Mesendoderm (in vitro differentiated cells): ENCODE measurements at regions not wholly inside any gene's neighbourhood (a gene's known extent, or its start where the extent isn't known, plus 50 kb on each side); places are given as distances from the start of the nearest gene placed in this dataset.

Experiments
- DNase-seq: peaks from one replicate; pipeline ENCODE4 v3.0.0; 2013
- H2AK5ac ChIP-seq: 2 replicates; pipeline ENCODE4 v1.6.1; 2013; ENCODE audit warnings: low read length, inconsistent platforms
- H2BK120ac ChIP-seq: 2 replicates; pipeline ENCODE4 v1.6.1; 2013; ENCODE audit warnings: low read depth, mild to moderate bottlenecking, low read length, moderate library complexity, mixed read lengths
- H2BK15ac ChIP-seq: replicated peaks from 2 replicates; pipeline ENCODE4 v1.6.1; 2013; ENCODE audit warnings: low read depth, mild to moderate bottlenecking, moderate library complexity
- H2BK5ac ChIP-seq: 2 replicates; pipeline ENCODE4 v1.6.1; 2013; ENCODE audit warnings: low read length, inconsistent platforms
- H3K18ac ChIP-seq: 2 replicates; pipeline ENCODE4 v1.6.1; 2013; ENCODE audit warnings: mild to moderate bottlenecking, low read length, mixed read lengths
- H3K23ac ChIP-seq: one replicate; pipeline ENCODE4 v1.6.1; 2013; ENCODE audit warnings: low read length
- H3K27ac ChIP-seq: 2 replicates; pipeline ENCODE4 v1.5.1; 2013; ENCODE audit warnings: low read depth, mild to moderate bottlenecking, inconsistent platforms, low read length, moderate library complexity
- H3K27me3 ChIP-seq: 2 replicates; pipeline ENCODE4 v1.6.1; 2013; ENCODE audit warnings: low read length, control low read depth, mild to moderate bottlenecking, inconsistent platforms; ENCODE audit not compliant: insufficient read depth, poor library complexity
- H3K36me3 ChIP-seq: 2 replicates; pipeline ENCODE4 v1.6.1; 2013; ENCODE audit warnings: low read length, inconsistent platforms; ENCODE audit not compliant: control insufficient read depth, insufficient read depth
- H3K4ac ChIP-seq: one replicate; pipeline ENCODE4 v1.6.1; 2013; ENCODE audit warnings: low read depth, mild to moderate bottlenecking, low read length, moderate library complexity
- H3K4me1 ChIP-seq: 2 replicates; pipeline ENCODE4 v1.6.1; 2013; ENCODE audit warnings: low read depth, low read length, inconsistent platforms; ENCODE audit not compliant: control insufficient read depth
- H3K4me2 ChIP-seq: 2 replicates; pipeline ENCODE4 v1.6.1; 2013; ENCODE audit warnings: low read length
- H3K4me3 ChIP-seq: 2 replicates; pipeline ENCODE4 v1.5.1; 2013; ENCODE audit warnings: mild to moderate bottlenecking, low read length
- H3K56ac ChIP-seq: one replicate; pipeline ENCODE4 v1.6.1; 2013; ENCODE audit warnings: low read length
- H3K79me1 ChIP-seq: 2 replicates; pipeline ENCODE4 v1.6.1; 2013; ENCODE audit warnings: low read length, inconsistent platforms
- H3K79me2 ChIP-seq: 2 replicates; pipeline ENCODE4 v1.6.1; 2013; ENCODE audit warnings: mild to moderate bottlenecking, low read length; ENCODE audit not compliant: control insufficient read depth, insufficient read depth
- H3K9ac ChIP-seq: 2 replicates; pipeline ENCODE4 v1.6.1; 2013; ENCODE audit warnings: low read length, inconsistent platforms
- H4K5ac ChIP-seq: one replicate; pipeline ENCODE4 v1.6.1; 2013; ENCODE audit warnings: low read length
- H4K8ac ChIP-seq: one replicate; pipeline ENCODE4 v1.6.1; 2013; ENCODE audit warnings: low read depth, mild to moderate bottlenecking, control low read depth, low read length, moderate library complexity
- WGBS: extraction: QIAGEN DNeasy Blood & Tissue Kit; methylation state at CpG from one replicate; pipeline ENCODE4 v1.1.7; 2013; ENCODE audit warnings: low lambda C conversion rate, missing lambda C conversion rate; ENCODE audit not compliant: insufficient coverage; ENCODE audit errors: extremely low coverage; 5-methylcytosine and 5-hydroxymethylcytosine counted together

DNA sequence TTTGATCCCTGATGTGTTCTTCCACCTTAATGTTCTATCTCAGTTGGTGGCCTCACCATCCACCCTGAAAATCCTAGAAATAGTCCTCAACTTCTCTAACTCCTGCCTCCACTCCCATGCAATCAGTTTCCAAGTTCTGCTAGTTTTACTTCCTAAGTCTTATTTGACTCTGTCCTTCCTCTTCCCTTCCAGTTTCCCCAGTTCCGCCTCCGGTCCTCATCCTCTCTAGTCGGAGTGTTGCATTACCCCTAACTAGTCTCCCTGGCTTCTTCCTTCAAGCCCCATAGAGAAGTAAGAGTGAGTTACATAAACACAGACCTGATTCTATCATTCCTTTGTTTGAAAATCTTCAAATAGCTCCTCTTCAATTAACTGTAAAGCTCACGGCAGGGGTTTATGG lies 236.5 kb downstream of the GXYLT1 start:
- DNase-seq: no peak
- H3K56ac ChIP-seq: no peak overlapping the region
- no peaks in the 10 kb centered on the region for H3K36me3 ChIP-seq
- H2BK15ac ChIP-seq: no peak overlapping the region
- H3K27me3 ChIP-seq: no peaks in the 10 kb centered on the region
- H2AK5ac ChIP-seq: no peak overlapping the region
- no peaks in the 10 kb centered on the region for H3K79me1 ChIP-seq
- H4K5ac ChIP-seq: no peak overlapping the region
- H2BK5ac ChIP-seq: no peak overlapping the region
- H3K4me1 ChIP-seq: no peaks in the 10 kb centered on the region
- no CpG with 5 or more reads among the region's 4 CpGs for WGBS
- H3K27ac ChIP-seq: no peak overlapping the region
- H4K8ac ChIP-seq: no peak overlapping the region
- H3K4me3 ChIP-seq: no peak overlapping the region
- no peaks in the 10 kb centered on the region for H3K79me2 ChIP-seq
- no peak overlapping the region for H2BK120ac ChIP-seq
- no peak overlapping the region for H3K18ac ChIP-seq
- H3K23ac ChIP-seq: no peak overlapping the region
- no peak overlapping the region for H3K4me2 ChIP-seq
- H3K9ac ChIP-seq: no peak overlapping the region
- H3K4ac ChIP-seq: no peak overlapping the region

DNA sequence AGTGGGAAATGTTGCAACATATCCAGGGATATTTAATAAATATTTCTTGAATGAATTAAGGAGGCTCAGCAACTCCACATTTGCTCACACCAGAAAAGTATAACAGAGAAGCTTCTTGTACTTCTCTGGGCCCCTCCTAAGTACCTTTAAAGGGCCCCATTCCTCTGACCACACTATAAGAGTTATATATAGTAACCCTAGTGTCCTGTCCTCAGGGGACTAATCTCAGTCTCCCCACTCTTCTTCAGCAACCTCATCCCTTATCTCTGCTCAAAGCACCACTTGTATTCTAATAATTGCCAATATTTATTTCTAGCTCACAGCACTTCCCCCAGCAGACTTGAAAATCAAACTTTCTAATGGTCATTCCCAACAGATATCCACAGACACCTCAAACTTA lies 237.1 kb downstream of the GXYLT1 start:
- H2BK15ac ChIP-seq: no peak overlapping the region
- no peak for DNase-seq

DNA sequence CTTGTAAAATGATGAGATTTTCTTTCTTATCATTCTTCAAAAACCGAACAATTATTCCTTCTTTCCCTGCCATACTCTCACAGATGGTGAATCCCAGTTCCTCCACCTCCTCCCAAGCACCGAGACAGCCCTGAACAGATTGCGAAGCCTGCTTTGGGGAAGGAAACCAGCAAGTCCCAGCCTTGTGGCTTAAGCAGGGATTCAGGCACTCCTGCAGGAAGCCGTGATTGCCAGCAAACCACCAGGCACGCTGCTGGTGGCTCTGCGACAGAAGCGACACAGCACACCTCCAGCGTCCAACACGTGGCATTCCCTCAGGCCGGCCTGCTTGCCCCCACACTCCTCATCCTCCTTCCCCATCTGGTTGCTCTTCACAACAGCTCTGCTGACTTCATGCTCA lies 237.7 kb downstream of the GXYLT1 start:
- H4K5ac ChIP-seq: no peak overlapping the region
- no CpG with 5 or more reads among the region's 10 CpGs for WGBS
- H3K4me1 ChIP-seq: no peaks in the 10 kb centered on the region
- no peaks in the 10 kb centered on the region for H3K27me3 ChIP-seq
- H2BK120ac ChIP-seq: no peak overlapping the region
- DNase-seq: no peak
- H2BK15ac ChIP-seq: no peak overlapping the region
- H3K79me2 ChIP-seq: no peaks in the 10 kb centered on the region
- H3K27ac ChIP-seq: no peak overlapping the region
- no peak overlapping the region for H4K8ac ChIP-seq
- H2AK5ac ChIP-seq: no peak overlapping the region
- no peak overlapping the region for H3K4me2 ChIP-seq
- H3K79me1 ChIP-seq: no peaks in the 10 kb centered on the region
- no peak overlapping the region for H3K18ac ChIP-seq
- no peak overlapping the region for H3K4me3 ChIP-seq
- H3K23ac ChIP-seq: no peak overlapping the region
- H3K4ac ChIP-seq: no peak overlapping the region
- no peak overlapping the region for H2BK5ac ChIP-seq
- no peak overlapping the region for H3K56ac ChIP-seq
- H3K36me3 ChIP-seq: no peaks in the 10 kb centered on the region
- no peak overlapping the region for H3K9ac ChIP-seq

More for the DNA sequence above, 237.1 kb downstream of the GXYLT1 start:
- no peak overlapping the region for H2BK120ac ChIP-seq
- no peak overlapping the region for H3K56ac ChIP-seq
- no peaks in the 10 kb centered on the region for H3K27me3 ChIP-seq
- no peak overlapping the region for H3K4me2 ChIP-seq
- no peak overlapping the region for H2AK5ac ChIP-seq
- H3K36me3 ChIP-seq: no peaks in the 10 kb centered on the region
- no peaks in the 10 kb centered on the region for H3K79me2 ChIP-seq
- H3K23ac ChIP-seq: no peak overlapping the region
- H3K4ac ChIP-seq: no peak overlapping the region
- no peak overlapping the region for H3K9ac ChIP-seq
- H2BK5ac ChIP-seq: no peak overlapping the region
- no peak overlapping the region for H3K27ac ChIP-seq
- no peaks in the 10 kb centered on the region for H3K79me1 ChIP-seq
- H4K5ac ChIP-seq: no peak overlapping the region
- H3K4me1 ChIP-seq: no peaks in the 10 kb centered on the region
- no peak overlapping the region for H4K8ac ChIP-seq
- no peak overlapping the region for H3K4me3 ChIP-seq
- no peak overlapping the region for H3K18ac ChIP-seq

DNA sequence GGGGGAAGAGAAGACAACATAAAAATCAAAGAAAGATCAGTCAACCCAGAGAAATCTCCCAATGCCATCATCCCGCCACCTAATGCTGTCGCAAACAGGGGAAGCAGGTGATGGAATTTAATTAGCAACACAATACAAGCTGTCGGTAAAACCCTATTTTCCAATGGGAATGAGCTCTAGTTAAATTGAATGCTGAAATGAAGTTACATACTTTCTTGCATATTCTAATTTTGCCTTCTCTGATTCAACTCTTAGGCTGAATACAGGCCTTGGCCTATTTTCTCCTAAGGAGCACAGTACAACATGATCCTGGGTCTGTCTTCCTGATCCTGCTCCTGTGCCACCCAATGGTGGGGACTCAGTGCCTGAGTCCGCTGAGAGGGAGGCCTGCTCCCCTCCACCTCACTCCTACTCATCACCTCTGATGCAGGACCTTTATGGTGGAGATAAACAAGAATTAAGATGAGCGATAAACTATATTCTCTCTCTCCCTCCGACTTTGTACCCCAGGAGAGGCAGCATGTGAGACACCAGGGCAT lies 238.8 kb downstream of the GXYLT1 start:
- H3K27me3 ChIP-seq: no peaks in the 10 kb centered on the region
- no peaks in the 10 kb centered on the region for H3K79me1 ChIP-seq
- no peaks in the 10 kb centered on the region for H3K79me2 ChIP-seq
- H3K4ac ChIP-seq: no peak overlapping the region
- H4K5ac ChIP-seq: no peak overlapping the region
- H3K4me1 ChIP-seq: no peaks in the 10 kb centered on the region
- no peak overlapping the region for H3K56ac ChIP-seq
- H3K27ac ChIP-seq: no peak overlapping the region
- no peak overlapping the region for H3K18ac ChIP-seq
- no peak overlapping the region for H2AK5ac ChIP-seq
- DNase-seq: no peak
- no peak overlapping the region for H4K8ac ChIP-seq
- H3K36me3 ChIP-seq: no peaks in the 10 kb centered on the region
- no peak overlapping the region for H2BK5ac ChIP-seq
- no peak overlapping the region for H3K4me3 ChIP-seq
- no peak overlapping the region for H3K23ac ChIP-seq
- H3K9ac ChIP-seq: no peak overlapping the region
- no peak overlapping the region for H2BK120ac ChIP-seq
- H2BK15ac ChIP-seq: no peak overlapping the region
- no CpG with 5 or more reads among the region's 6 CpGs for WGBS
- no peak overlapping the region for H3K4me2 ChIP-seq

DNA sequence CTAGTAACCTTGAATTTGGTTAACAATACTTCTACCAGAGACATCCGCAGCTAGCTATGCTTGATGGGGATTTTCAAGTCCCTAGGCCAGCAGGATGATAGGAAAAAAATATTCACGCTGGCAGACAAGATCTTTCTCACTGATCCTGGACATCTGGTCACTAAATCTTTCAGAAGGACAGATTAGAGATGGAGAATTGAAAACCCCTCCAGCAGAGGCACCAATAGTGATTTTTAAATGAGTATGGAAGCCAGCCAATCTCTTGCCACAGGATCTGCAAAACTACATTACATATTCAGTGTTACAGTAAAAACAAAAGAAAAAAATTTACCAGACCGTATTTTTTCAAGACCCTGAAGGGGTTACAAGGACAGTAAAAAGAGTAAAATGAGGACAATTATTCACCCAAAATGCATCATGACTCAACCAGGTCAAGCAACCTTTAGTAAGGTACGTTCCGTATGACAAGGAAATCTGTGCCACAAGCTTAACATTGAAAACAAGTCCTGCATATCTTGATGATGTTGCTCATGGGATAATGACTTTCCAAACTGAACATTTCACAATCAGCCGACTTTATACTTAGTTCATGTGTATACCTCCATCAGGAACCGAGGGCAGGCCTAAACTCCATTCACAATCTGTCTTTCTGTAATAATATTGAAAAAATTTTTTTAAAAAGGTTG lies 239.5 kb downstream of the GXYLT1 start:
- Histone ChIP-seq H3K4me1 (no peaks in the 10 kb centered on the region), H3K27me3 (no peaks in the 10 kb centered on the region), H3K18ac (no peak overlapping the region), H3K27ac (no peak overlapping the region), H4K5ac (no peak overlapping the region), H3K23ac (no peak overlapping the region), H2BK15ac (no peak overlapping the region), H3K4me3 (no peak overlapping the region), H3K56ac (no peak overlapping the region), H3K79me2 (no peaks in the 10 kb centered on the region), H2BK120ac (no peak overlapping the region), H2AK5ac (no peak overlapping the region), H2BK5ac (no peak overlapping the region), H3K79me1 (no peaks in the 10 kb centered on the region), H4K8ac (no peak overlapping the region), H3K9ac (no peak overlapping the region), H3K36me3 (no peaks in the 10 kb centered on the region), H3K4ac (no peak overlapping the region), H3K4me2 (no peak overlapping the region)
- no peak for DNase-seq
- WGBS: no CpG with 5 or more reads among the region's 7 CpGs

DNA sequence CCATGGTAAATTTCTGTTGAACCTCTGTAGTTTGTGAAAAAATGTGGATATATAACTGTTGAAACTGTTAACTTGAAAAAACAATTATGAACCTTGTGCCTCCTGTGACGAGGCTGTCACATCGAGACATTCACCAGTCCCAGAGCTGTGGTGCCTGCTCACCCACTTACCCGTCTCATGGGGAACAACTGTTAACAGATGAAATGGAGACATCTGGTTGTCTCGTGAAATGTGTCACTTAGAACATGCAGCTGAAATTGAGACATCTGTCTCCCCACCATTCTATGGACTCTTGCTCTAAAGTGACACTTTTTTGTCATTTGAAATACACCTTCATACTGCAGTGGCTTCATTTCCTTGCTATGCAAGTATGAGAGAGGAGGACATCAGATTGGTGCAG lies 240.6 kb downstream of the GXYLT1 start:
- Histone ChIP-seq H4K8ac (no peak overlapping the region), H3K27ac (no peak overlapping the region), H2BK120ac (no peak overlapping the region), H3K27me3 (no peaks in the 10 kb centered on the region), H2BK5ac (no peak overlapping the region), H2AK5ac (no peak overlapping the region), H3K56ac (no peak overlapping the region), H3K9ac (no peak overlapping the region), H3K4ac (no peak overlapping the region), H3K4me2 (no peak overlapping the region), H3K4me1 (no peaks in the 10 kb centered on the region), H2BK15ac (no peak overlapping the region), H3K4me3 (no peak overlapping the region), H3K36me3 (no peaks in the 10 kb centered on the region), H3K79me2 (no peaks in the 10 kb centered on the region), H3K18ac (no peak overlapping the region), H3K23ac (no peak overlapping the region), H4K5ac (no peak overlapping the region), H3K79me1 (no peaks in the 10 kb centered on the region)
- WGBS: no CpG with 5 or more reads among the region's 4 CpGs
- DNase-seq: no peak
